Right atrium auricular region (tissue), 2 donors: ENCODE measurements at regions not wholly inside any gene's neighbourhood (a gene's known extent, or its start where the extent isn't known, plus 50 kb on each side); places are given as distances from the start of the nearest gene placed in this dataset.
"Not testable (repeated sequence)": the region's sequence is repeated elsewhere in the genome, so short reads cannot be mapped to it uniquely, and the experiment has no call there.

Source experiments
- DNase-seq: peaks from one replicate; pipeline ENCODE4 v3.0.0-alpha.2; 2019; ENCODE audit warnings: low spot score
- H3K27ac ChIP-seq, 2 donors: fragments of 200-600 bp; sonication (generic); 1 replicate in 1 of 2; 2 replicates in 1 of 2; pipeline ENCODE4 v1.5.1; 2016 to 2019
- H3K27me3 ChIP-seq, 2 donors: fragments of 200-600 bp; sonication (generic); one replicate each; pipeline versions ENCODE4 v1.5.1 to v1.6.0; 2017 to 2019
- H3K36me3 ChIP-seq: fragments of 200-600 bp; sonication (generic); one replicate; pipeline ENCODE4 v1.5.1; 2016
- H3K4me1 ChIP-seq, 2 donors: fragments of 200-600 bp; sonication (generic); one replicate each; pipeline versions ENCODE4 v1.5.1 to v1.6.0; 2017 to 2019
- H3K4me3 ChIP-seq, 2 donors: fragments of 200-600 bp; sonication (generic); 1 replicate in 1 of 2; 2 replicates in 1 of 2; pipeline ENCODE4 v1.5.1; 2017 to 2019; ENCODE audit warnings: mild to moderate bottlenecking in 1 of 2, moderate library complexity in 1 of 2
- H3K9me3 ChIP-seq, 2 donors: fragments of 200-600 bp; sonication (generic); one replicate each; pipeline ENCODE4 v1.5.1; 2019
- TF ChIP-seq, protein P1 (sequence below), 2 donors: fragments of 200-600 bp; sonication (generic); IDR thresholded peaks; one replicate each; pipeline ENCODE4 v1.5.1; 2019; ENCODE audit warnings: antibody characterized with exemption in 2 of 2

DNA sequence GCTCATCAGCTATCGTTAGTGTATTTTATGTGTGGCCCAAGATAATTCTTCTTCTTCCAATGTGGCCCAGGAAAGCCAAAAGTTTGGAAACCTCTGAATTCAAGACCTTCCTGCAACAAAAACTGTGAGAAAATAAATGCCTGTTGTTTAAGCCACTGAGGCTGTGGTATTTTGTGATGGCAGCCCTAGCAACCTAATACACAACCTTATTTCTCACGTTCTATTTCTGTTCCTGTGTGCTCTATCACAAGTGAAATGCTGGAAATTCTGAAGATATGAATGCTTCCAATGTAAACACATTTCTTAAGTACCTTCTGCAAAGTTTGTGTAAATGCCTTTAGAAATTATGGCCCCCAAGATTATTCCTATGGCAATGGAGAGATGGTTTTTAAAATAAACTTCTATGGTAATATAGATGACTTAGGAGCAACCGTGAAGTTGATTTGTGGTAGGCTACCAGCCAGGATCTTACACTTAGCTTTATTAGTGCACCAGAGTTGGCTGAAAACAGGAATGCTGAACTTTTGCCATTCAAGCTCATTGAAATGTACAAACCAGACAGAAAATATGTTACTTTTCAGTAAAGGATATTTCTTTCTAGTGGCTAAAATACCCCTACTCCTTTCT, 148.0 kb downstream of the USP46 start:
- Histone ChIP-seq H3K27me3 (no peaks in the 10 kb centered on the region), H3K4me3 (no peak overlapping the region), H3K36me3 (no peaks in the 10 kb centered on the region), H3K4me1 (peaks cover 0 to 31% of the 10 kb centered on the region in 2 donors), H3K9me3 (no peaks in the 10 kb centered on the region), H3K27ac (peak overlapping the region; percentile 19 to 65)
- DNase-seq: no peak
- TF ChIP-seq, protein P1, sequence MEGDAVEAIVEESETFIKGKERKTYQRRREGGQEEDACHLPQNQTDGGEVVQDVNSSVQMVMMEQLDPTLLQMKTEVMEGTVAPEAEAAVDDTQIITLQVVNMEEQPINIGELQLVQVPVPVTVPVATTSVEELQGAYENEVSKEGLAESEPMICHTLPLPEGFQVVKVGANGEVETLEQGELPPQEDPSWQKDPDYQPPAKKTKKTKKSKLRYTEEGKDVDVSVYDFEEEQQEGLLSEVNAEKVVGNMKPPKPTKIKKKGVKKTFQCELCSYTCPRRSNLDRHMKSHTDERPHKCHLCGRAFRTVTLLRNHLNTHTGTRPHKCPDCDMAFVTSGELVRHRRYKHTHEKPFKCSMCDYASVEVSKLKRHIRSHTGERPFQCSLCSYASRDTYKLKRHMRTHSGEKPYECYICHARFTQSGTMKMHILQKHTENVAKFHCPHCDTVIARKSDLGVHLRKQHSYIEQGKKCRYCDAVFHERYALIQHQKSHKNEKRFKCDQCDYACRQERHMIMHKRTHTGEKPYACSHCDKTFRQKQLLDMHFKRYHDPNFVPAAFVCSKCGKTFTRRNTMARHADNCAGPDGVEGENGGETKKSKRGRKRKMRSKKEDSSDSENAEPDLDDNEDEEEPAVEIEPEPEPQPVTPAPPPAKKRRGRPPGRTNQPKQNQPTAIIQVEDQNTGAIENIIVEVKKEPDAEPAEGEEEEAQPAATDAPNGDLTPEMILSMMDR (IDR thresholded peaks at IDR 0.05): no peak

- Histone ChIP-seq H3K9me3 (no peaks in the 10 kb centered on the region), H3K27ac (peak overlapping the region; percentile 19 to 65), H3K27me3 (no peaks in the 10 kb centered on the region), H3K36me3 (no peaks in the 10 kb centered on the region), H3K4me1 (peaks cover 0 to 31% of the 10 kb centered on the region in 2 donors), H3K4me3 (no peak overlapping the region)
- TF ChIP-seq, protein P1 (IDR thresholded peaks at IDR 0.05): no peak
- DNase-seq: no peak
Measured at GRCh38 chr4:52511825-52512224, 147.3 kb downstream of the USP46 start.

DNA sequence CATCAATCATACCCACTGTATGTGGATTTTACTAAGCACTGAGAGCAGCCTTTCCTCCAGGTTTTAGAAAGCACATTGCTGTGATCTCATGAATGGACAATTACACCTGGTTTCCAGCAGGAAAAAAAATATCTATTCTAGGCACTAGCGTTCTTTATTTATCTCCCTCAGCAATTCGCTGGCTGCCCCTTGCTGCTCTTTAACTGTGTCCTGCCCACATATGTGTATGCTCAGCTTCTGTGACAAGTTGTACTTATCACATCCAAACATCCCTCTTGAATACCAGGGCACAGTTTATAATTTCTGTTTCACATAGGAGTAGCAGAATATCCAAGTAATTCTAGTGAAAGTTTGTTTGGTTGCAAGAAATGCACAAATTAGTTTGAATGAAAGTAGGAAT, 146.8 kb downstream of the USP46 start:
- no peak overlapping the region for H3K4me3 ChIP-seq
- TF ChIP-seq, protein P1 (IDR thresholded peaks at IDR 0.05): no peak
- peaks cover 0 to 30% of the 10 kb centered on the region in 2 donors for H3K4me1 ChIP-seq
- H3K27ac ChIP-seq: peak overlapping the region in 1 of 2 donors; percentile 65
- no peaks in the 10 kb centered on the region for H3K27me3 ChIP-seq
- no peaks in the 10 kb centered on the region for H3K9me3 ChIP-seq
- no peak for DNase-seq
- no peaks in the 10 kb centered on the region for H3K36me3 ChIP-seq

- H3K4me3 ChIP-seq, H3K4me1 ChIP-seq, DNase-seq, H3K27ac ChIP-seq, H3K27me3 ChIP-seq, H3K9me3 ChIP-seq, H3K36me3 ChIP-seq: not testable (repeated sequence)
Measured at GRCh38 chr4:52522093-52522492, 137.0 kb downstream of the USP46 start.

- Histone ChIP-seq H3K27ac (no peak overlapping the region), H3K9me3 (no peaks in the 10 kb centered on the region), H3K36me3 (no peaks in the 10 kb centered on the region), H3K4me3 (no peak overlapping the region), H3K27me3 (no peaks in the 10 kb centered on the region), H3K4me1 (no peaks in the 10 kb centered on the region)
- DNase-seq: no peak
- TF ChIP-seq, protein P1 (IDR thresholded peaks at IDR 0.05): no peak
Measured at GRCh38 chr4:52529983-52530382, 129.1 kb downstream of the USP46 start.

- TF ChIP-seq, protein P1 (IDR thresholded peaks at IDR 0.05): no peak
- no peak for DNase-seq
- no peaks in the 10 kb centered on the region for H3K9me3 ChIP-seq
Measured at GRCh38 chr4:52535793-52536192, 123.3 kb downstream of the USP46 start.

More at GRCh38 chr4:52535793-52536192, 123.3 kb downstream of the USP46 start:
- Histone ChIP-seq H3K27ac (no peak overlapping the region), H3K27me3 (no peaks in the 10 kb centered on the region), H3K4me3 (no peak overlapping the region), H3K36me3 (no peaks in the 10 kb centered on the region), H3K4me1 (no peaks in the 10 kb centered on the region)
